Left lung (tissue), 4 donors: ENCODE measurements at regions not wholly inside any gene's neighbourhood (a gene's known extent, or its start where the extent isn't known, plus 50 kb on each side); places are given as distances from the start of the nearest gene placed in this dataset.

Experiments used
- ATAC-seq: fragments of 200-7000 bp; cut with Tn5 transposase; one replicate; pipeline ENCODE4 v1.9.1; 2020; ENCODE audit warnings: moderate library complexity
- DNase-seq, 4 donors: peaks; one replicate each; pipeline ENCODE4 v3.0.0-alpha.2; 2013 to 2020
- H3K27ac ChIP-seq, 2 donors: fragments of 200-600 bp; sonication (generic) in 1 of 2; one replicate each; pipeline versions ENCODE4 v1.5.0 to v1.8.0; 2020 to 2021
- H3K27me3 ChIP-seq, 2 donors: fragments of 200-600 bp; sonication (generic) in 1 of 2; one replicate each; pipeline versions ENCODE4 v1.5.0 to v1.8.0; 2020 to 2021
- H3K36me3 ChIP-seq, 2 donors: fragments of 200-600 bp; sonication (generic) in 1 of 2; one replicate each; pipeline versions ENCODE4 v1.5.0 to v1.8.0; 2020 to 2021
- H3K4me1 ChIP-seq, 2 donors: fragments of 200-600 bp; one replicate each; pipeline ENCODE4 v1.8.0; 2021
- H3K4me3 ChIP-seq, 2 donors: fragments of 200-600 bp; sonication (generic) in 1 of 2; one replicate each; pipeline versions ENCODE4 v1.5.0 to v1.8.0; 2020 to 2021; ENCODE audit warnings: mild to moderate bottlenecking in 1 of 2
- H3K9me3 ChIP-seq, 2 donors: fragments of 200-600 bp; sonication (generic) in 1 of 2; one replicate each; pipeline versions ENCODE4 v1.5.0 to v1.8.0; 2020 to 2021
- CTCF ChIP-seq, 2 donors: fragments of 200-600 bp; sonication (generic) in 1 of 2; IDR thresholded peaks; one replicate each; pipeline versions ENCODE4 v1.5.0 to v1.8.0; 2021; ENCODE audit warnings: antibody characterized with exemption in 2 of 2
- intact Hi-C, 2 donors: fragments of 100-400 bp; cut with DNase I; formaldehyde crosslinking; loops; one replicate each; pipeline versions ENCODE4 v1.11.2 to v1.14.2; 2022
- donor health status: DM: no; HTN: yes; CAD: no.
- donor health status: DM: no; HTN: no; CAD: no.

- DNase-seq, result no peak
- no peaks in the 10 kb centered on the region for H3K36me3 ChIP-seq
- no peaks in the 10 kb centered on the region for H3K9me3 ChIP-seq
- H3K27ac ChIP-seq, result no peak overlapping the region
- no peak for TF ChIP-seq CTCF (IDR thresholded peaks at IDR 0.05)
- peaks cover 0 to 13% of the 10 kb centered on the region in 2 donors for H3K4me1 ChIP-seq
- intact Hi-C loops, result no loop called here
- no peaks in the 10 kb centered on the region for H3K27me3 ChIP-seq
- ATAC-seq, result no peak
- no peak overlapping the region for H3K4me3 ChIP-seq
Observed at GRCh38 chr5:135213466-135214239, 179.6 kb upstream of the PITX1 start.

GRCh38 chr5:135213027-135213386, 179.0 kb upstream of the PITX1 start:
- no peak for TF ChIP-seq CTCF (IDR thresholded peaks at IDR 0.05)
- Histone ChIP-seq H3K27me3 (no peaks in the 10 kb centered on the region), H3K27ac (no peak overlapping the region), H3K36me3 (no peaks in the 10 kb centered on the region), H3K9me3 (no peaks in the 10 kb centered on the region), H3K4me1 (peaks cover 0 to 13% of the 10 kb centered on the region in 2 donors), H3K4me3 (no peak overlapping the region)
- DNase-seq (no peak), ATAC-seq (no peak)
- intact Hi-C loops, result no loop called here

- intact Hi-C loops, result no loop called here
- H3K27ac ChIP-seq, result no peak overlapping the region
- no peaks in the 10 kb centered on the region for H3K9me3 ChIP-seq
- no peak for TF ChIP-seq CTCF (IDR thresholded peaks at IDR 0.05)
- H3K36me3 ChIP-seq, result no peaks in the 10 kb centered on the region
- peaks cover 0 to 13% of the 10 kb centered on the region in 2 donors for H3K4me1 ChIP-seq
- H3K27me3 ChIP-seq, result no peaks in the 10 kb centered on the region
- no peak for ATAC-seq
- H3K4me3 ChIP-seq, result no peak overlapping the region
- no peak for DNase-seq
Observed at GRCh38 chr5:135212361-135213026, 178.5 kb upstream of the PITX1 start.

GRCh38 chr5:135211791-135212190, 177.8 kb upstream of the PITX1 start:
- no peak for DNase-seq
- ATAC-seq, result no peak
- H3K4me3 ChIP-seq, result no peak overlapping the region
- intact Hi-C loops, result no loop called here
- no peaks in the 10 kb centered on the region for H3K9me3 ChIP-seq
- H3K4me1 ChIP-seq, result peaks cover 0 to 13% of the 10 kb centered on the region in 2 donors
- no peaks in the 10 kb centered on the region for H3K27me3 ChIP-seq
- H3K27ac ChIP-seq, result no peak overlapping the region
- H3K36me3 ChIP-seq, result no peaks in the 10 kb centered on the region
- no peak for TF ChIP-seq CTCF (IDR thresholded peaks at IDR 0.05)

GRCh38 chr5:135211083-135211790, 177.2 kb upstream of the PITX1 start:
- Histone ChIP-seq H3K27me3 (no peaks in the 10 kb centered on the region), H3K4me1 (peaks cover 0 to 13% of the 10 kb centered on the region in 2 donors), H3K27ac (no peak overlapping the region), H3K9me3 (no peaks in the 10 kb centered on the region), H3K36me3 (no peaks in the 10 kb centered on the region), H3K4me3 (no peak overlapping the region)
- intact Hi-C loops, result no loop called here
- DNase-seq (no peak), ATAC-seq (no peak)
- TF ChIP-seq CTCF (IDR thresholded peaks at IDR 0.05), result no peak
